ENCODE measurements at regions not wholly inside any gene's neighbourhood (a gene's known extent, or its start where the extent isn't known, plus 50 kb on each side); places are given as distances from the start of the nearest gene placed in this dataset.
A peak's percentile ranks its signal among the peaks of the same experiment; 100 is the strongest.

DNA sequence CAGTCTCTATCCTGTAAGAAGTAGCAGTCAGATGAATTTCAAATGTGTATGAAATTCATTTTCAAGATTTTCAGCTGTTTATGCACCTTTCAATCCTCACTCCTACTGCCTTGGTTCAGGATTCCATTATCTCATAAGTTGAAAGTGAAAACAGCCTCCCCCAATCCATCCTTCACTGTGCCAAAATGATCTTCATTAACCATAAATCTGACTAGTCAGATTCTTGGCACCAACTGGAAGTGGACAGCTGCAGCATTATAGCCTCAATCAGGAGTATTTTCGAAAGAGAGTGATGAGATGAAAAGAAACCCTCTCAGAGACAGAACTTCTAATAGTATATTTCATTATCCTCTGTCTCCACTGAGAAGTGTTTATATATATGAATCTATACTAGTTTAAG lies 365.3 kb upstream of the PDGFD start:
- H3K9ac ChIP-seq (ENCODE audit: insufficient read depth, low read length): no peak overlapping the region
- H3K4me1 ChIP-seq (ENCODE audit: control insufficient read depth, extremely low read depth, insufficient read depth, low read length): no peaks in the 10 kb centered on the region
- no peaks in the 10 kb centered on the region for H3K27me3 ChIP-seq (ENCODE audit: control insufficient read depth, insufficient read depth, low read length)
- H3K27ac ChIP-seq (ENCODE audit: insufficient read depth, low read length): no peak overlapping the region
- H3K79me2 ChIP-seq (ENCODE audit: control insufficient read depth, insufficient read depth, low read length): no peaks in the 10 kb centered on the region
- peak in 1 of 2 donors; percentile 39 for DNase-seq (ENCODE audit: low read depth in 2 of 2)
- no peak overlapping the region for H3K4me3 ChIP-seq (replicated peaks in 1 of 4; ENCODE audit: control extremely low read depth in 1 of 4, insufficient read depth in 1 of 4, low read depth in 3 of 4, low read length in 4 of 4)
- no peaks in the 10 kb centered on the region for H3K36me3 ChIP-seq (ENCODE audit: control insufficient read depth, insufficient read depth, low read length)
- H2AFZ ChIP-seq (ENCODE audit: low read length): no peak overlapping the region
- H3K4me2 ChIP-seq (ENCODE audit: extremely low read depth, insufficient read depth, low read length): no peak overlapping the region
- H3K9me3 ChIP-seq (ENCODE audit: control insufficient read depth, insufficient read depth, low read depth, low read length): no peaks in the 10 kb centered on the region
- TF ChIP-seq, protein P1, sequence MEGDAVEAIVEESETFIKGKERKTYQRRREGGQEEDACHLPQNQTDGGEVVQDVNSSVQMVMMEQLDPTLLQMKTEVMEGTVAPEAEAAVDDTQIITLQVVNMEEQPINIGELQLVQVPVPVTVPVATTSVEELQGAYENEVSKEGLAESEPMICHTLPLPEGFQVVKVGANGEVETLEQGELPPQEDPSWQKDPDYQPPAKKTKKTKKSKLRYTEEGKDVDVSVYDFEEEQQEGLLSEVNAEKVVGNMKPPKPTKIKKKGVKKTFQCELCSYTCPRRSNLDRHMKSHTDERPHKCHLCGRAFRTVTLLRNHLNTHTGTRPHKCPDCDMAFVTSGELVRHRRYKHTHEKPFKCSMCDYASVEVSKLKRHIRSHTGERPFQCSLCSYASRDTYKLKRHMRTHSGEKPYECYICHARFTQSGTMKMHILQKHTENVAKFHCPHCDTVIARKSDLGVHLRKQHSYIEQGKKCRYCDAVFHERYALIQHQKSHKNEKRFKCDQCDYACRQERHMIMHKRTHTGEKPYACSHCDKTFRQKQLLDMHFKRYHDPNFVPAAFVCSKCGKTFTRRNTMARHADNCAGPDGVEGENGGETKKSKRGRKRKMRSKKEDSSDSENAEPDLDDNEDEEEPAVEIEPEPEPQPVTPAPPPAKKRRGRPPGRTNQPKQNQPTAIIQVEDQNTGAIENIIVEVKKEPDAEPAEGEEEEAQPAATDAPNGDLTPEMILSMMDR (conservative IDR thresholded peaks at IDR 0.05 in 1 of 2, IDR thresholded peaks at IDR 0.05 in 1 of 2; ENCODE audit: low read depth in 1 of 2, low read length in 2 of 2): no peak
- TF ChIP-seq EZH2 (IDR thresholded peaks at IDR 0.05; ENCODE audit: low read length, missing control alignments): no peak
- no peaks in the 10 kb centered on the region for H4K20me1 ChIP-seq (ENCODE audit: control insufficient read depth, extremely low read depth, insufficient read depth, low read length)

DNA sequence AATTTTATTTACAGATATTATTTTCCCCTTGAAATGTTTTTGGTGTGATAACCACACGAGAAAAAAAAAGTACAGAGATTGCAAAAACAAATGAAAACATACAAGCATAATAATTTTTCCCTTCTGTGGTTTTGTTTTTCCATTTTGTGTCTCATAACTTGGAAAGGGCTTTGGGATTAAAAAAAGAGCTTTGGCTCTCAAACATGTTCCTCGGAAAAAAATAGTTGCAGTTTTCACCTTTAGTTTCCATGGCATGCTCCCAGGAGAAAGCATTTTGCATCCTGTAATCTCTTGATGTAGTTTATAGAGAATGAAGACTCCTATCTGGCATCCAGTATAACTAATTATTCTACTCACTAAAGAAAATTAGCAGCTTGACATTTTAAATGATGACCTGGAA lies 362.1 kb upstream of the PDGFD start:
- no peaks in the 10 kb centered on the region for H3K79me2 ChIP-seq (ENCODE audit: control insufficient read depth, insufficient read depth, low read length)
- no peak overlapping the region for H3K27ac ChIP-seq (ENCODE audit: insufficient read depth, low read length)
- H3K9me3 ChIP-seq (ENCODE audit: control insufficient read depth, insufficient read depth, low read depth, low read length): no peaks in the 10 kb centered on the region
- TF ChIP-seq, protein P1 (conservative IDR thresholded peaks at IDR 0.05 in 1 of 2, IDR thresholded peaks at IDR 0.05 in 1 of 2; ENCODE audit: low read depth in 1 of 2, low read length in 2 of 2): no peak
- no peak for TF ChIP-seq EZH2 (IDR thresholded peaks at IDR 0.05; ENCODE audit: low read length, missing control alignments)
- no peak overlapping the region for H2AFZ ChIP-seq (ENCODE audit: low read length)
- no peaks in the 10 kb centered on the region for H4K20me1 ChIP-seq (ENCODE audit: control insufficient read depth, extremely low read depth, insufficient read depth, low read length)
- H3K36me3 ChIP-seq (ENCODE audit: control insufficient read depth, insufficient read depth, low read length): no peaks in the 10 kb centered on the region
- no peak overlapping the region for H3K4me2 ChIP-seq (ENCODE audit: extremely low read depth, insufficient read depth, low read length)
- no peak overlapping the region for H3K9ac ChIP-seq (ENCODE audit: insufficient read depth, low read length)
- DNase-seq (ENCODE audit: low read depth in 2 of 2): no peak
- no peak overlapping the region for H3K4me3 ChIP-seq (replicated peaks in 1 of 4; ENCODE audit: control extremely low read depth in 1 of 4, insufficient read depth in 1 of 4, low read depth in 3 of 4, low read length in 4 of 4)
- no peaks in the 10 kb centered on the region for H3K4me1 ChIP-seq (ENCODE audit: control insufficient read depth, extremely low read depth, insufficient read depth, low read length)
- H3K27me3 ChIP-seq (ENCODE audit: control insufficient read depth, insufficient read depth, low read length): no peaks in the 10 kb centered on the region

DNA sequence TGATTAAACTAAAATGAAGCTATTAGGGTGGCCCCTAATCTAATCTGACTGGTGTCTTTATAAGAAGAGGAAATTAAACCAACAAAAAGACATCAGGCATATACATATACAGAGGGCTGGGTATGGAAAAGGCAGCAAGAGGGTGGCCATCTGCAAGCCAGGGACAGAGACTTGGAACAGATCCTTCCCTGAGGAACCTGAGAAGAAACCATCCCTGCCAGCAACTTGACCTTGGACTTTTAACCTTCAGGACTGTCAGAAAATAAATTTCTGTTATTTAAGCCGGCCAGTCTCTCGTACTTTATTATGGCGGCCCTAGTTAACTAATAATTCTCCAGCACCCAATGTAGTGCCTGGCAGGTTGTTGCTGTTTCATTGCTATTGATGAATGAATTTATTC lies 361.5 kb upstream of the PDGFD start:
- no peak overlapping the region for H3K4me3 ChIP-seq (replicated peaks in 1 of 4; ENCODE audit: control extremely low read depth in 1 of 4, insufficient read depth in 1 of 4, low read depth in 3 of 4, low read length in 4 of 4)
- no peaks in the 10 kb centered on the region for H3K27me3 ChIP-seq (ENCODE audit: control insufficient read depth, insufficient read depth, low read length)
- no peaks in the 10 kb centered on the region for H3K9me3 ChIP-seq (ENCODE audit: control insufficient read depth, insufficient read depth, low read depth, low read length)
- H3K9ac ChIP-seq (ENCODE audit: insufficient read depth, low read length): no peak overlapping the region
- no peaks in the 10 kb centered on the region for H4K20me1 ChIP-seq (ENCODE audit: control insufficient read depth, extremely low read depth, insufficient read depth, low read length)
- DNase-seq (ENCODE audit: low read depth in 2 of 2): no peak
- H3K79me2 ChIP-seq (ENCODE audit: control insufficient read depth, insufficient read depth, low read length): no peaks in the 10 kb centered on the region
- H3K36me3 ChIP-seq (ENCODE audit: control insufficient read depth, insufficient read depth, low read length): no peaks in the 10 kb centered on the region
- no peak for TF ChIP-seq EZH2 (IDR thresholded peaks at IDR 0.05; ENCODE audit: low read length, missing control alignments)
- TF ChIP-seq, protein P1 (conservative IDR thresholded peaks at IDR 0.05 in 1 of 2, IDR thresholded peaks at IDR 0.05 in 1 of 2; ENCODE audit: low read depth in 1 of 2, low read length in 2 of 2): no peak
- no peak overlapping the region for H2AFZ ChIP-seq (ENCODE audit: low read length)
- H3K4me2 ChIP-seq (ENCODE audit: extremely low read depth, insufficient read depth, low read length): no peak overlapping the region
- no peak overlapping the region for H3K27ac ChIP-seq (ENCODE audit: insufficient read depth, low read length)
- H3K4me1 ChIP-seq (ENCODE audit: control insufficient read depth, extremely low read depth, insufficient read depth, low read length): no peaks in the 10 kb centered on the region
